K562 (cell line): ENCODE measurements at regions not wholly inside any gene's neighbourhood (a gene's known extent, or its start where the extent isn't known, plus 50 kb on each side); places are given as distances from the start of the nearest gene placed in this dataset.

Source experiments
- ATAC-seq: fragments of 200-7000 bp; cut with Tn5 transposase; 3 replicates; pipeline ENCODE4 v1.9.1; 2020; ENCODE audit warnings: moderate library complexity
- BruUV-seq: library from RNA; stranded (reverse); fragments of 400-500 nt; replicated peaks from 2 replicates; lab custom pipeline; 2021; lab: Mats Ljungman, UMichigan
- CTCF ChIA-PET: fragments of 300-600 bp; formaldehyde crosslinking; extraction: SDS; loops from one replicate; lab custom pipeline; 2021; ENCODE audit warnings: low intra/inter-chr PET ratio; lab: Yijun Ruan, JAX
- POLR2A ChIA-PET: fragments of 300-600, 350-650 bp; sonication (Branson Sonifier 250); formaldehyde crosslinking; extraction: SDS; loops from one replicate; lab custom pipeline; 2021; ENCODE audit warnings: antibody characterized with exemption, inconsistent platforms; lab: Yijun Ruan, JAX
- DNase-seq, 4 experiments: peaks; one replicate each; pipeline versions ENCODE4 v3.0.0 to v3.0.0-alpha.2; 2011 to 2018; ENCODE audit warnings: low spot score in 3 of 4, mixed read lengths in 3 of 4; ENCODE audit errors: extremely low read depth in 1 of 4
- FAIRE-seq: peaks from 2 replicates; lab custom pipeline; 2011; peaks lifted over from hg19 to GRCh38; lab: Jason Lieb, UNC
- H2AFZ ChIP-seq: 2 replicates; pipeline ENCODE4 v1.6.0; 2011; ENCODE audit warnings: low read depth, low read length, control low read depth, inconsistent platforms
- H3K27ac ChIP-seq: fragments of 200-600 bp; 3 replicates; pipeline ENCODE4 v1.8.0; 2011; ENCODE audit warnings: low read depth, mild to moderate bottlenecking, control low read depth, inconsistent platforms, low read length, moderate library complexity, mixed read lengths; ENCODE audit errors: extremely low read depth
- H3K27me3 ChIP-seq, 2 experiments: fragments of 300-600 bp in 1 of 2; 2 replicates in 1 of 2; 3 replicates in 1 of 2; pipeline versions ENCODE4 v1.6.0 to v1.8.0; 2011; ENCODE audit warnings: inconsistent platforms in 2 of 2, low read length in 2 of 2, mild to moderate bottlenecking in 1 of 2, mixed read lengths in 1 of 2, moderate library complexity in 1 of 2; ENCODE audit not compliant: control insufficient read depth in 2 of 2, insufficient read depth in 2 of 2
- H3K36me3 ChIP-seq: fragments of 300-600 bp; 3 replicates; pipeline ENCODE4 v1.8.0; 2011; ENCODE audit warnings: mild to moderate bottlenecking, low read length, inconsistent platforms; ENCODE audit not compliant: control insufficient read depth, insufficient read depth
- H3K4me1 ChIP-seq, 2 experiments: fragments of 200-600 bp in 1 of 2; replicated peaks in 1 of 2; 2 replicates in 1 of 2; 3 replicates in 1 of 2; pipeline versions ENCODE4 v1.5.1 to v1.8.0; 2011; ENCODE audit warnings: inconsistent platforms in 2 of 2, low read length in 2 of 2, mild to moderate bottlenecking in 1 of 2, mixed read lengths in 1 of 2, moderate library complexity in 1 of 2; ENCODE audit not compliant: control insufficient read depth in 2 of 2, insufficient read depth in 2 of 2
- H3K4me2 ChIP-seq: 2 replicates; pipeline ENCODE4 v1.6.1; 2011; ENCODE audit warnings: low read length, control low read depth, inconsistent platforms, mixed read lengths; ENCODE audit not compliant: insufficient read depth
- H3K4me3 ChIP-seq: fragments of 200-600 bp; sonication (generic), shearing (Covaris generic); 2 replicates; pipeline ENCODE4 v1.5.1; 2016; ENCODE audit warnings: control low read depth, inconsistent platforms
- H3K79me2 ChIP-seq: fragments of 200-600 bp; 3 replicates; pipeline ENCODE4 v1.8.0; 2011; ENCODE audit warnings: low read length, inconsistent platforms; ENCODE audit not compliant: control insufficient read depth, insufficient read depth
- H3K9ac ChIP-seq, 2 experiments: 2 replicates each; pipeline versions ENCODE4 v1.6.0 to v1.6.1; 2011; ENCODE audit warnings: low read depth in 2 of 2, low read length in 2 of 2, control low read depth in 1 of 2, inconsistent platforms in 1 of 2, mild to moderate bottlenecking in 1 of 2, mixed read lengths in 1 of 2; ENCODE audit not compliant: insufficient read depth in 1 of 2
- H3K9me1 ChIP-seq: one replicate; pipeline ENCODE4 v1.6.0; 2011; ENCODE audit warnings: inconsistent platforms, mild to moderate bottlenecking, low read length, moderate library complexity; ENCODE audit not compliant: control insufficient read depth, insufficient read depth
- H3K9me3 ChIP-seq: replicated peaks from 2 replicates; pipeline ENCODE4 v1.5.1; 2011; ENCODE audit warnings: low read depth, low read length, inconsistent platforms; ENCODE audit not compliant: control insufficient read depth, insufficient read depth
- H4K20me1 ChIP-seq: replicated peaks from 2 replicates; pipeline ENCODE4 v1.6.1; 2011; ENCODE audit warnings: low read length, inconsistent platforms, mixed read lengths; ENCODE audit not compliant: control insufficient read depth, insufficient read depth
- AFF4 ChIP-seq: sonication (generic); formaldehyde crosslinking; IDR thresholded peaks from 2 replicates; pipeline ENCODE4 v1.8.0; 2023; ENCODE audit warnings: mild to moderate bottlenecking, missing genetic modification reagents
- ARID3A ChIP-seq: IDR thresholded peaks from 2 replicates; pipeline ENCODE4 v1.6.1; 2012; ENCODE audit warnings: low read depth, low read length, improper control_type of control experiment, borderline replicate concordance
- CAMTA2 ChIP-seq: fragments of 250-450 bp; sonication (Bioruptor Pico); conservative IDR thresholded peaks from 2 replicates; pipeline ENCODE4 v1.5.1; 2022
- FOXJ3 ChIP-seq: sonication (generic); formaldehyde crosslinking; IDR thresholded peaks from 2 replicates; pipeline ENCODE4 v1.4.0; 2020; ENCODE audit warnings: mild to moderate bottlenecking, missing genetic modification reagents
- GATAD2A ChIP-seq: fragments of 450-650 bp; IDR thresholded peaks from 2 replicates; pipeline ENCODE4 v1.6.1; 2017
- MXI1 ChIP-seq: IDR thresholded peaks from 2 replicates; pipeline ENCODE4 v1.6.1; 2011; ENCODE audit warnings: low read depth, mild to moderate bottlenecking, improper control_type of control experiment, low read length
- SETDB1 ChIP-seq: IDR thresholded peaks from one replicate; pipeline ENCODE4 v1.6.1; 2012; ENCODE audit warnings: low read length, control low read depth, inconsistent platforms
- SMAD4 ChIP-seq: fragments of 250-450 bp; sonication (Bioruptor Pico); conservative IDR thresholded peaks from 2 replicates; pipeline ENCODE4 v1.8.0; 2021; ENCODE audit warnings: inconsistent platforms, mild to moderate bottlenecking, moderate library complexity
- SMARCE1 ChIP-seq: fragments of 450-650 bp; IDR thresholded peaks from 2 replicates; pipeline ENCODE4 v1.7.1; 2016; ENCODE audit warnings: mild to moderate bottlenecking
- SNRNP70 ChIP-seq: fragments of 200-400 bp; formaldehyde crosslinking; optimal IDR thresholded peaks from 2 replicates; pipeline ENCODE3; 2017; ENCODE audit warnings: low read depth, low read length
- TCF3 ChIP-seq: sonication (generic); formaldehyde crosslinking; IDR thresholded peaks from 2 replicates; pipeline ENCODE4 v1.4.0; 2020; ENCODE audit warnings: mild to moderate bottlenecking, missing genetic modification reagents
- TRIM25 ChIP-seq: fragments of 450-650 bp; IDR thresholded peaks from 2 replicates; pipeline ENCODE4 v1.7.0; 2016; ENCODE audit warnings: borderline replicate concordance
- WGBS: fragments of 100-300 bp; shearing (Covaris generic); methylation state at CpG from one replicate; pipeline ENCODE4 v1.1.6; 2016; ENCODE audit warnings: low coverage, mixed read lengths; ENCODE audit not compliant: insufficient coverage; ENCODE audit errors: missing lambda C conversion rate; 5-methylcytosine and 5-hydroxymethylcytosine counted together
- in situ Hi-C: fragments of 300-500 bp; cut with MboI; formaldehyde crosslinking; loops from 4 replicates; pipeline ENCODE4 v1.15.0; 2018; ENCODE audit warnings: inconsistent platforms, mixed read lengths
- intact Hi-C: fragments of 100-400 bp; cut with micrococcal nuclease; formaldehyde crosslinking; loops from 2 replicates; pipeline ENCODE4 v1.14.2; 2022

- no peak overlapping the region for H3K4me2 ChIP-seq
- intact Hi-C loops (no loop called here), in situ Hi-C loops (no loop called here)
- no TSS peak for BruUV-seq
- TF ChIP-seq SNRNP70 (no peak), ARID3A (no peak), GATAD2A (no peak), MXI1 (no peak), TRIM25 (no peak), SETDB1 (no peak), SMAD4 (CRISPR knock-in tag) (no peak), CAMTA2 (CRISPR knock-in tag) (no peak), TCF3 (CRISPR knock-in tag) (no peak), SMARCE1 (no peak), FOXJ3 (no peak), AFF4 (CRISPR knock-in tag) (no peak)
- WGBS = 0% methylated on average over 2 of the region's 2 CpGs
- ChIA-PET CTCF (no interaction called here), POLR2A (no interaction called here)
- no peak overlapping the region for H3K9ac ChIP-seq
- H3K4me1 ChIP-seq = no peaks in the 10 kb centered on the region
- no peaks in the 10 kb centered on the region for H3K9me1 ChIP-seq
- H3K4me3 ChIP-seq = no peak overlapping the region
- no peak for FAIRE-seq
- H3K9me3 ChIP-seq = no peaks in the 10 kb centered on the region
- no peak overlapping the region for H2AFZ ChIP-seq
- no peaks in the 10 kb centered on the region for H3K79me2 ChIP-seq
- DNase-seq = no peak
- H4K20me1 ChIP-seq = no peaks in the 10 kb centered on the region
- H3K36me3 ChIP-seq = no peaks in the 10 kb centered on the region
- H3K27ac ChIP-seq = no peak overlapping the region
- H3K27me3 ChIP-seq = 0 out of 5 replicates have a peak, but pooled peaks cover 0 to 4% of the 10 kb centered on the region in 2 experiments
- ATAC-seq = no peak
These were observed 76.9 kb upstream of the PGBD5 start for GRCh38 chr1:230502996-230503395.
